RWPE2 (cell line): ENCODE measurements at regions not wholly inside any gene's neighbourhood (a gene's known extent, or its start where the extent isn't known, plus 50 kb on each side); places are given as distances from the start of the nearest gene placed in this dataset.

Experiments used
- ATAC-seq: fragments of 200-7000 bp; cut with Tn5 transposase; 3 replicates; pipeline ENCODE4 v1.9.1; 2021; ENCODE audit warnings: low read depth
- DNase-seq: peaks from one replicate; pipeline ENCODE4 v3.0.0-alpha.2; 2020; ENCODE audit warnings: low spot score
- H3K27ac ChIP-seq: fragments of 450-650 bp; 2 replicates; pipeline ENCODE4 v1.5.1; 2017; ENCODE audit warnings: mild to moderate bottlenecking; ENCODE audit not compliant: poor library complexity, severe bottlenecking
- H3K27me3 ChIP-seq: fragments of 250-450 bp; sonication (Bioruptor Pico); 2 replicates; pipeline ENCODE4 v1.5.1; 2021; ENCODE audit warnings: mild to moderate bottlenecking, moderate library complexity; ENCODE audit not compliant: insufficient read depth, poor library complexity, severe bottlenecking
- H3K36me3 ChIP-seq: fragments of 250-450 bp; sonication (Bioruptor Pico); 2 replicates; pipeline ENCODE4 v1.5.1; 2020; ENCODE audit warnings: low read depth, mild to moderate bottlenecking, moderate library complexity
- H3K4me1 ChIP-seq: fragments of 250-450 bp; sonication (Bioruptor Pico); 2 replicates; pipeline ENCODE4 v1.5.1; 2021; ENCODE audit warnings: mild to moderate bottlenecking, moderate library complexity; ENCODE audit not compliant: insufficient read depth, poor library complexity, severe bottlenecking
- H3K4me3 ChIP-seq: fragments of 250-450 bp; sonication (Bioruptor Pico); 2 replicates; pipeline ENCODE4 v1.5.1; 2021; ENCODE audit warnings: mild to moderate bottlenecking, moderate library complexity; ENCODE audit not compliant: severe bottlenecking
- H3K9me3 ChIP-seq: fragments of 250-450 bp; sonication (Bioruptor Pico); 2 replicates; pipeline ENCODE4 v1.5.1; 2021; ENCODE audit warnings: mild to moderate bottlenecking, moderate library complexity; ENCODE audit not compliant: severe bottlenecking
- TF ChIP-seq, protein P1 (sequence below): fragments of 450-650 bp; IDR thresholded peaks from one replicate; pipeline ENCODE4 v1.5.1; 2017; ENCODE audit warnings: mild to moderate bottlenecking, moderate library complexity; ENCODE audit not compliant: poor library complexity, severe bottlenecking

DNA sequence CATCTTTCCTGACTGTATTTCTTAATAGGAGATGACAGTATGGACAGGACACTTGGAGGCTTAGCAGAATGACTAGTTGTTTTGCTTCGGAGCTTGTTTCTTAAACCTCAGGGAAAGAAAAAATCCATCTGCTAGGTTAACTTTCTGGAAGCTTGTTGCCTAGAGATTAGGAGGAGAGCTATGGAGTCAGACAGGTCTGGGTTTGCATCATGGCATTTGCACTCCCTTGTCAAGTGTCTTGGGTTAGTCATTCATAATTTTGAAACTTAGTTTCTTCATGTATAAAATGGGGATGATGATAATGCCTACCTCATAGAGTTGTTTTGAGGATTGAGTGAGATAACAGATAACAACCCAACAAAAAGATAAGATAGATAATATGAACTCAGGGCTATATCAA lies 231.5 kb downstream of the STK31 start:
- DNase-seq (no peak), ATAC-seq (no peak)
- Histone ChIP-seq H3K4me3 (no peak overlapping the region), H3K27me3 (no peaks in the 10 kb centered on the region), H3K9me3 (no peaks in the 10 kb centered on the region), H3K27ac (no peak overlapping the region), H3K36me3 (no peaks in the 10 kb centered on the region), H3K4me1 (peaks cover 4% of the 10 kb centered on the region)
- TF ChIP-seq, protein P1, sequence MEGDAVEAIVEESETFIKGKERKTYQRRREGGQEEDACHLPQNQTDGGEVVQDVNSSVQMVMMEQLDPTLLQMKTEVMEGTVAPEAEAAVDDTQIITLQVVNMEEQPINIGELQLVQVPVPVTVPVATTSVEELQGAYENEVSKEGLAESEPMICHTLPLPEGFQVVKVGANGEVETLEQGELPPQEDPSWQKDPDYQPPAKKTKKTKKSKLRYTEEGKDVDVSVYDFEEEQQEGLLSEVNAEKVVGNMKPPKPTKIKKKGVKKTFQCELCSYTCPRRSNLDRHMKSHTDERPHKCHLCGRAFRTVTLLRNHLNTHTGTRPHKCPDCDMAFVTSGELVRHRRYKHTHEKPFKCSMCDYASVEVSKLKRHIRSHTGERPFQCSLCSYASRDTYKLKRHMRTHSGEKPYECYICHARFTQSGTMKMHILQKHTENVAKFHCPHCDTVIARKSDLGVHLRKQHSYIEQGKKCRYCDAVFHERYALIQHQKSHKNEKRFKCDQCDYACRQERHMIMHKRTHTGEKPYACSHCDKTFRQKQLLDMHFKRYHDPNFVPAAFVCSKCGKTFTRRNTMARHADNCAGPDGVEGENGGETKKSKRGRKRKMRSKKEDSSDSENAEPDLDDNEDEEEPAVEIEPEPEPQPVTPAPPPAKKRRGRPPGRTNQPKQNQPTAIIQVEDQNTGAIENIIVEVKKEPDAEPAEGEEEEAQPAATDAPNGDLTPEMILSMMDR: no peak

DNA sequence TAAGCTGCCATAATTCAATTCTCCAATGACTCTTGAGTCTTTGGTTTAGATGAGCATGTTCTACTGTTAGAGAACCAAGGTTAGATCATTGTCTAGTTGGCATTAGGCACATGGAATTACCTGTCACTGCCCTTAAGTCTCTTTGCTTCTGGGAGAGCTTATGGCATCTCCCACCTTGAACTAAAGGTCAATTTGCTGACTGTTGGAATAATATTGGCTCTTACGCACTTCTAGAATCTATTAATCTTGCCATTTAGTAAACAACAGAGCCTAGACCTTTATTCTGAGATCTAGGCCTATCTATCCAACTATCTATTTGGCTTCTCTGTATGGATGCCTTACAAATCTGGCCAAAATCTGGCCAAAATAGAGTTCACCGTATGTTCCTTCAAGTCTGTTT lies 232.0 kb downstream of the STK31 start:
- no peak for DNase-seq
- Histone ChIP-seq H3K36me3 (no peaks in the 10 kb centered on the region), H3K4me1 (peaks cover 4% of the 10 kb centered on the region), H3K9me3 (no peaks in the 10 kb centered on the region), H3K27me3 (no peaks in the 10 kb centered on the region), H3K27ac (no peak overlapping the region), H3K4me3 (no peak overlapping the region)
- TF ChIP-seq, protein P1: no peak
- ATAC-seq: no peak

DNA sequence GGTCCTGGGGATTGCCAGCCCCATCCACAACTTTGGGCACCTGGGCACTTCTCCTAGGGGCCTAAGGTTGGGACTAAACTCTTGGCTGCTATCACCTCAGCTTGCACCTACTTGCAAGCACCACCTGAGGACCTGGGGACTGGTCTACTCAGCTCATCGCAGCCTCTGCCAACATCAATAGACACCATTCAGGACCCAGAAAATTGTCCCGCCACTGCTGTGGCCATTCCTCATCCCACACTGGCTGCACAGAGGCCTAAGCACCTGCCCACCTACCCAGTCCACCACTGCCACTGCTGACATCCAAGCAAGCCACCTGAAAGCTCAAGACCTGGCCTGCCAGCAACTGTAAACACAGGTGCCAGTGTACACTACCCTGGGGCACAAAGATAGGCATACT lies 234.1 kb downstream of the STK31 start:
- TF ChIP-seq, protein P1: no peak
- Histone ChIP-seq H3K4me1 (no peaks in the 10 kb centered on the region), H3K27me3 (no peaks in the 10 kb centered on the region), H3K9me3 (no peaks in the 10 kb centered on the region), H3K36me3 (no peaks in the 10 kb centered on the region), H3K27ac (no peak overlapping the region), H3K4me3 (no peak overlapping the region)
- DNase-seq: no peak
- no peak for ATAC-seq

DNA sequence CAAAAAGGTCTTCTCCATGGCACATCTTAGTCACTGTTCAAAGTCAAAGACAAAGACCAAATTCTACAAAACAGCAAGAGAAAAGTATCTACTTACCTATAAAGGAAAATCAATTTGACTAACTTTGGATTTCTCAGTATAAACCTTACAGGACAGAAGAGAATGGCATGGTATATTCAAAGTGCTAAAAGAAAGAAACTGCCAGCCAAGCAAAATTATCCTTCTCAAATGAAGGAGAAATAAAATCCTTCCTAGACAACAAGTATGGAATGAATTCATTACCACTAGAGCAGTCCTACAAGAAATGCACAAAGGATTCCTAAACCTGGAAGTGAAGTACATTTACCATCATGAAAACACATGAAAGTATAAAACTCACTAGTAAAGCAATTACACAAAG lies 235.5 kb downstream of the STK31 start:
- Histone ChIP-seq H3K9me3 (no peaks in the 10 kb centered on the region), H3K27me3 (no peaks in the 10 kb centered on the region), H3K4me1 (no peaks in the 10 kb centered on the region), H3K36me3 (no peaks in the 10 kb centered on the region), H3K4me3 (no peak overlapping the region), H3K27ac (no peak overlapping the region)
- no peak for ATAC-seq
- TF ChIP-seq, protein P1: no peak
- DNase-seq: no peak

DNA sequence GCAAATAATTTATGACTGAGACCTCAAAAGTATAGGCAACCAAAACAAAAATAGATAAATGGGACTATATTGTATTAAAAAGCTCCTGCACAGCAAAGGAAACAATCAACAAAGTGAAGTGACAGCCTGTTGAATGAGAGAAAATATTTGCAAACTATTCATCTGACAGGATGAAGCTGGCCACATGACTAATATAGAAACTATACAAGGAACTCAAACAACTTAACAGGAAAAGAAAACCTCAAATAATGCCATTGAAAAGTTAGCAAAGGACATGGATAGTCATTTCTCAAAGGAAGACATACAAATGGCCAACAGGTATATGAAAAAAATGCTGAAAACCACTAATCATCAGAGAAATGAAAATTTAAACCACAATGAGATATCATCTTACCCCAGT lies 245.1 kb downstream of the STK31 start:
- no peak overlapping the region for H3K4me3 ChIP-seq
- DNase-seq: no peak
- ATAC-seq: 0 out of 3 replicates have a peak, but pooled peaks have one; percentile 53
- H3K4me1 ChIP-seq: no peaks in the 10 kb centered on the region
- no peaks in the 10 kb centered on the region for H3K27me3 ChIP-seq
- H3K9me3 ChIP-seq: no peaks in the 10 kb centered on the region
- no peaks in the 10 kb centered on the region for H3K36me3 ChIP-seq
- TF ChIP-seq, protein P1: no peak
- peak overlapping the region; percentile 9 for H3K27ac ChIP-seq
